ENCODE measurements at regions not wholly inside any gene's neighbourhood (a gene's known extent, or its start where the extent isn't known, plus 50 kb on each side); places are given as distances from the start of the nearest gene placed in this dataset.
A peak's percentile ranks its signal among the peaks of the same experiment; 100 is the strongest.
"Not testable (repeated sequence)": the region's sequence is repeated elsewhere in the genome, so short reads cannot be mapped to it uniquely, and the experiment has no call there.

GRCh38 chr11:71165771-71166170, 86.6 kb downstream of the SHANK2 start:
- Histone ChIP-seq H3K27ac (no peak overlapping the region), H3K27me3 (ENCODE audit: insufficient read depth, low read depth, severe bottlenecking) (no peaks in the 10 kb centered on the region), H3K36me3 (no peaks in the 10 kb centered on the region), H3K9me3 (ENCODE audit: severe bottlenecking) (no peaks in the 10 kb centered on the region), H3K4me3 (ENCODE audit: low read depth, low read length) (no peak overlapping the region)
- no peak for TF ChIP-seq CTCF (IDR thresholded peaks at IDR 0.05; ENCODE audit: low read depth, low read length)
- no peak for DNase-seq

DNA sequence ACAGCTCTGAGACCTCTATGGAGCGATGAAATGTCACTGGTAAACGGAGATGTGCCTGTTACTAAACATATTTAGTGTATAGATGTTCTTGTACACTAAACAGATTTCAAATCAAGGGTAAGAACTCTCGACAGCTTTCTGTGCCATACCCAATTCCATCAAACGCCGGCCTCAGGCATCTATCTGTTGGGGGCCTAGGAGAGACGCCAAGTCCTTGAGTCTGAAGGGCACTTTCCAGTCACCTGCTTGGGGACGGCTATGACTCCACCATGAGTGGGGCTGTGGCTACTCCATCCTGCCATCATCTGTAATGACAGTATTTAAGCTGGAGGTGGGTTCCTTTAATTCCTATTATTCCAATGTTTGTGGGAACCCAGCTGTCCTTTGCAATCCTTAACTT, 87.8 kb downstream of the SHANK2 start:
- no peak overlapping the region for H3K27ac ChIP-seq
- H3K36me3 ChIP-seq, result no peaks in the 10 kb centered on the region
- no peak overlapping the region for H3K4me3 ChIP-seq (ENCODE audit: low read depth, low read length)
- no peak for DNase-seq
- H3K9me3 ChIP-seq (ENCODE audit: severe bottlenecking), result no peaks in the 10 kb centered on the region
- H3K27me3 ChIP-seq (ENCODE audit: insufficient read depth, low read depth, severe bottlenecking), result no peaks in the 10 kb centered on the region
- TF ChIP-seq CTCF (IDR thresholded peaks at IDR 0.05; ENCODE audit: low read depth, low read length), result no peak

- Histone ChIP-seq H3K4me3 (ENCODE audit: low read depth, low read length) (no peak overlapping the region), H3K9me3 (ENCODE audit: severe bottlenecking) (no peaks in the 10 kb centered on the region), H3K27ac (no peak overlapping the region), H3K36me3 (no peaks in the 10 kb centered on the region), H3K27me3 (ENCODE audit: insufficient read depth, low read depth, severe bottlenecking) (no peaks in the 10 kb centered on the region)
- TF ChIP-seq CTCF (IDR thresholded peaks at IDR 0.05; ENCODE audit: low read depth, low read length), result no peak
- peak; percentile 24 for DNase-seq
These were observed 88.2 kb downstream of the SHANK2 start for GRCh38 chr11:71164186-71164585.

DNA sequence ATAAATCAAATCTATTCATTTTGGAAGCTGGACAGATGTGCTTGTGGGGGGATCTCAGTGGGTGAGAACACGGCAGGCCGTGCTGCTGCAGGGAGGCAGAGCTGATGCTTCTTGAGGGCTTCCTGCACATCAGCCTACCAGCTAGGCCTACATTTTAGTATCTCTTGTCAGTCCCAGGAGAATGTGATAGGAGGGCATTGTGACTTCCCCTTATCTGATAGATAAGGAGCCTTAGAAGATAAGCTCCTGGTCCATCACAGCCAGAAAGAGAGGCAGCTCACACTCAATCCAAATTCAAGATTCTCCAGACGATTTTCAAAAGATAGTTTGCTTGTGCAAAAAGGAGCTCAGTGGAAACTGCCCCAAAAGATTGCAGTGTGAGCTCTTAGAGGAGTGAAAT, 89.0 kb downstream of the SHANK2 start:
- H3K4me3 ChIP-seq (ENCODE audit: low read depth, low read length), result no peak overlapping the region
- no peaks in the 10 kb centered on the region for H3K27me3 ChIP-seq (ENCODE audit: insufficient read depth, low read depth, severe bottlenecking)
- no peaks in the 10 kb centered on the region for H3K36me3 ChIP-seq
- H3K9me3 ChIP-seq (ENCODE audit: severe bottlenecking), result no peaks in the 10 kb centered on the region
- DNase-seq, result no peak
- no peak for TF ChIP-seq CTCF (IDR thresholded peaks at IDR 0.05; ENCODE audit: low read depth, low read length)
- no peak overlapping the region for H3K27ac ChIP-seq

GRCh38 chr11:71158936-71159335, 93.4 kb downstream of the SHANK2 start:
- no peak for TF ChIP-seq CTCF (IDR thresholded peaks at IDR 0.05; ENCODE audit: low read depth, low read length)
- no peak for DNase-seq
- Histone ChIP-seq H3K9me3 (ENCODE audit: severe bottlenecking) (no peaks in the 10 kb centered on the region), H3K27ac (no peak overlapping the region), H3K27me3 (ENCODE audit: insufficient read depth, low read depth, severe bottlenecking) (no peaks in the 10 kb centered on the region), H3K4me3 (ENCODE audit: low read depth, low read length) (no peak overlapping the region), H3K36me3 (no peaks in the 10 kb centered on the region)

DNA sequence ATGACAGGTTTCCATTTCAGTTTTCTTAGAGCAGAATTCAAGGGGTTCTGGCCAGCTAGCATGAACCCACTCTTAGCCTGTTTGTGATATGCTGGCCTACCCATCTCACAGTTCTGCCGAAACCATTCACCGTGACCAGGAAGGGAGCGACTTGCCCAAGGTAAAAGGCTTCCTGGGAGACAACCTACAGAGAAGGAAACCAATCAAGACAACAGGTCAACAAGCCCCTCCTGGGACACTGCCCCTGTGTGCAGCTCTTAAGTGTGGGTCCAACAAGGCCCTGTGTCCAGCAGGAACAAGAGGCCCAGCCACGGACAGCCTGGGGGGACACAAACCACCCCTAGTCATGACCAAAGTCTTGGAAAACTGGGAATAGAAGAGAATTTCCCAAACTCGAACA, 94.7 kb downstream of the SHANK2 start:
- H3K4me3 ChIP-seq (ENCODE audit: low read depth, low read length), result not testable (repeated sequence)

More for the DNA sequence above, 94.7 kb downstream of the SHANK2 start:
- DNase-seq; H3K36me3 ChIP-seq; H3K27me3 ChIP-seq (ENCODE audit: insufficient read depth, low read depth, severe bottlenecking); H3K27ac ChIP-seq; H3K9me3 ChIP-seq (ENCODE audit: severe bottlenecking): not testable (repeated sequence)
